ENCODE measurements at regions not wholly inside any gene's neighbourhood (a gene's known extent, or its start where the extent isn't known, plus 50 kb on each side); places are given as distances from the start of the nearest gene placed in this dataset.

- TF ChIP-seq CTCF (IDR thresholded peaks at IDR 0.05) (no peak), POLR2A (IDR thresholded peaks at IDR 0.05; ENCODE audit: low read length) (no peak), PBX3 (IDR thresholded peaks at IDR 0.05) (no peak), REST (IDR thresholded peaks at IDR 0.05) (no peak), HEYL (CRISPR knock-in tag; IDR thresholded peaks at IDR 0.05) (no peak), KDM1A (IDR thresholded peaks at IDR 0.05; ENCODE audit: low read depth) (no peak), ZFP36 (IDR thresholded peaks at IDR 0.05; ENCODE audit: borderline replicate concordance, partially characterized antibody) (no peak), CEBPB (IDR thresholded peaks at IDR 0.05) (no peak), CHD2 (IDR thresholded peaks at IDR 0.05; ENCODE audit: low read length, partially characterized antibody) (no peak), EP300 (IDR thresholded peaks at IDR 0.05) (no peak), RFX5 (IDR thresholded peaks at IDR 0.05) (no peak), RAD21 (conservative IDR thresholded peaks at IDR 0.05 in 1 of 2, IDR thresholded peaks at IDR 0.05 in 1 of 2) (no peak)
These were observed 50.6 kb upstream of the UBE3C start for GRCh38 chr7:157088136-157088535.
